IPS DF 4.7 (cell line): ENCODE measurements at regions not wholly inside any gene's neighbourhood (a gene's known extent, or its start where the extent isn't known, plus 50 kb on each side); places are given as distances from the start of the nearest gene placed in this dataset.
"Not testable (repeated sequence)": the region's sequence is repeated elsewhere in the genome, so short reads cannot be mapped to it uniquely, and the experiment has no call there.

Source experiments
- DNase-seq: peaks from one replicate; pipeline ENCODE4 v3.0.0-alpha.2; 2013; ENCODE audit warnings: low spot score; ENCODE audit errors: extremely low read depth

DNA sequence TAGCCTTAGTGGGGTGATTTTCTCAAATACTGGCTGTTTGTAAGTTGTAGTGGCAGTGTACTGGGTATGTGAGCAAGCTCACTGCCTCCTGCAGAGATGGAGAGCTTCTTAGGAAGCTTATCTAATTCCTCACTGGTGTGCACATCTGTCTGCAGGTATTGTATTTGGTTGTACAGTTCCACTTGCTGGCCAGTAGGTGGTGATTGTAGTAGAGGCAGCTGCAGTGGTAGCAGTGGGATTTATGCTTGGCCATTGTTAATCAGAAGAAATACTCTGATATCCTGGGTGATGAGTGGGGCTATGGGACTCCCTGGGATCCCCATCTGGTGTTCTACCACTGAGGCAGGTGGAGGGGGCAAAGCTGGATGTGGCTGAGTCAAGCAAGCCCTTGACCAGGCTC is 276.1 kb upstream of the SPAG17 start:
- no peak for DNase-seq

DNA sequence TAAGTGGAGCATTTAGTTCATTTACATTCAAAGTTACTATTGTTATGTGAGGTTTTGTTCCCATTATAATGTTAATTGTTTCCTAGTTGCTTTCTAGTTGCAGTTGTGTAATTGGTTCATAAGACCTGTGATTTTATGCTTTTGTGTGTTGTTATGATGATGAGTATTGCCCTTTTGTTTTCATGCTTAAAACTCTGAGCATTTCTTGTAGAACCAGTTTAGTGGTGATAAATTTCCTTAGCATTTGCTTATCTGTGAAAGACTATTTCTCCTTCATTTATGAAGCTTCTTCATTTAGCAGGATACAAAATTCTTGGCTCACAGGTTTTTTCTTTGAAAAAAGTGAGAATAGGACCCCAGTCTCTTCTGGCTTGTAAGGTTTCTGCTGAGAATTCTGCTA is 274.8 kb upstream of the SPAG17 start:
- DNase-seq: no peak

DNA sequence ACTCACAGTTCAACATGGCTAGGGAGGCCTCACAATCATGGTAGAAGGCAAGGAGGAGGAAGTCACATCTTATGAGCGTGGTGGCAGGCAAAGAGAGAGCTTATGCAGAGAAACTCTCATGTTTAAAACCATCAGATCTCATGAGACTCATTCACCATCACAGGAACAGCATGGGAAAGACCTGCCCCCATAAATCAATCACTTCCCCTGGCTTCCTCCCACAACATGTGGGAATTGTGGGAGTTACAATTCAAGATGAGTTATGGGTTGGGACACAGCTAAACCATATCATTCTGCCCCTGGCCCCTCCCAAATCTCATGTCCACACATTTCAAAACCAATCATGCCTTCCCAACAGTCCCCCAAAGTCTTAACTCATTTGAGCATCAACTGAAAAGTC is 268.8 kb upstream of the SPAG17 start:
- not testable (repeated sequence) for DNase-seq

DNA sequence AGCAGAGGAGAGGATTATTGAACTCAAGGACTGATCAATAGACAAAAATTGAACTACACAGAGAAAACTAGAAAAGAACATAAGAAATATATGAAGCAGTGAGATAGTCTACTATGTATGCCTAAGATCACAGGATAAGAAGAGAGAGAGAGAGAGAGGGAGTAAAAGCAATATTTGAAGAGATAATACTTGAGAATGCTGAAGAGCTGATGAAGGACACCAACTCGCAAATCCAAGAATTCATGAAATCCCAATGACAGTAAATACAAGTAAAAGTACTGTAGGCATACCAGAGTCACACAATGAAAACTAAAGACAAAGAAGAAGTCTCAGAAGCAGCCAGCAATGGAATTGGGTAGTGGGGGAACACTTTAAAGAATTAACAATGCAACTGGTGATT is 260.1 kb upstream of the SPAG17 start:
- no peak for DNase-seq

DNA sequence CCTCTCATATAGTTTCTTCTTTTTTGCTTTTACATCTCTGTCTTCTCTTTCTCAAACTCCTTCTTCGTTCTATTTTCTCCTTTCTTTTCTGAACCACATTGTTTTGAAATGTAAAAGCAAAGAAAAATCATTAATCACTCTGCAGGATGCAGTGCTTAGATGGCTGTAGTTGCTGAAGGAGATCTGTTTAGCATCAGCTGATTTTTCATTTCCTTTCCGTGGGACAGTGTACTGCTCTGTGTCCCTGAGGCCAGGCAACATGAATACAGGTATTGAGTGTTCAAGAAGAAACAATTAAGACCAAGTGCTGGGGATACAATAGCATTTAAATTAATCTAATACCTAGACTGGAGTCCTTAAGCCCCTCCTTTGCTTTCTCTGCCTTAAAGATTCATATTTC is 257.2 kb upstream of the SPAG17 start:
- no peak for DNase-seq

DNA sequence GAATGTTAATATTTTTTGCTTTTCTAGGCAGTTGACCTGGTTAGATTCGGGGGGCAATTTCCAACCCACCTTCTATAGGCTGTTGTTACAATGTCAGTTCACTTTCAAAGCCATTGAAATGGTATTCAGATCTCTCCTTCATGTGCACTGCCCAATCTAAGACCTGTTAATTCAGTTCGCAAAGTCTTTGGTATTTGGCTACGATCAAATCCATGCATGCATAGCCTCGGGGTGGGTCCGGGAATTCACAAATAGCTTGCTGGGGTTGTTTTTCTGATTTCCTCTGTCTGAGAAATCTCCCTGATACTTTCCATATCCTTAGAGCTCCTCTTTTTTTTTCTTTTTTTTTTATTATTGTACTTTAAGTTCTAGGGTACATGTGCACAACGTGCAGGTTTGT is 252.6 kb upstream of the SPAG17 start:
- DNase-seq: no peak

DNA sequence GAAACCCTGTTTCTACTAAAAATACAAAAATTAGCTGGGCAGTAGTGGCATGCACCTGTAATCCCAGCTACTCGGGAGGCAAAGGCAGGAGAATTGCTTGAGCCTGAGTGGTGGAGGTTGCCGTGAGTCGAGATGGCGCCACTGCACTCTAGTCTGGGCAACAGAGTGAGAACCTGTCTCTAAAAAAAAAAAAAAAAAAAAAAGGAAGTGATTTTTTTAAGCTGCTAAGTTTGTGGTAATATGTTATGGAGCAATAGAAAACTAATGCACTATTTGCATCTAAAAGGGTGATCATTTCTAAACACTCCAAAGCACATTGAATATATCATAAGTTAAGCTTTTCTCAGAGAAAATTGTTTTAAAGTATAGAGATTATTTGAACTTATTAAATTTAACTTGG is 244.8 kb upstream of the SPAG17 start:
- no peak for DNase-seq

DNA sequence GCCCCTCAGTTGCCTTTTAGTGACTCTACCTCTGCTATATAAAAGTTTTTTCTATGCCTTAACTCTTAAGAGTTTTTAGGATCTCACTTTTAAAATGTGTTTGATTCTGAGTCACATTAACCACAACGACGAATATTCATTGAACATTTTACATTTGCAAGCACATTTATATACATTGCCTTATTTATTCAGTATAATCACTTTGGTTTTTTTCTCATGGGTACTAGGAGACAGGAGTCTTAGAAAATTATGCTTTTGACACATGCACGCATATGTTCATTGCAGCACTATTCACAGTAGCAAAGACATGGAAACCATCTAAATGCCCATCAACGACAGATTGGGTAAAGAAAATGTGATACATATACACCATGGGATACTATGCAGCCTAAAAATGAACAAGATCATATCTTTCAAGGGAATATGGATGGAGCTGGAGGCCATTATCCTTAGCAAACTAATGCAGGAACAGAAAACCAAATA is 236.9 kb upstream of the SPAG17 start:
- no peak for DNase-seq

DNA sequence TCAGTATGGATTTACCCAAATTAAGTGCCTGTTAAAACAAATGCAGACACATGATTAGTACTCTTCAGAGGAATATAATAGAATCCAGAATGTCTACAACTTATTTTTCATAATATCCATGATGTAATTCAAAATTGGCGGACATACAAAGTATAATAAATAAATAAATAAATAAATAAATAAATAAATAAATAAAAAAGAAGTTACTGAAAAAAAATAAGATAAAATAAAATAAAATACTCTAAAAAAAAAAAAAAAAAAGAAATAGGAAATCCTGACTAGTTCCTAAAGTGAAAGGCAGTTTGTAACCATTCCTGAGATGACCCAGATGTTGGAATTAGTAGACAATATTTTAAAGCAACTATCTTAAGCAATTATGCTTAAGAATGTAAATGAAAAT is 219.0 kb upstream of the SPAG17 start:
- DNase-seq: no peak

DNA sequence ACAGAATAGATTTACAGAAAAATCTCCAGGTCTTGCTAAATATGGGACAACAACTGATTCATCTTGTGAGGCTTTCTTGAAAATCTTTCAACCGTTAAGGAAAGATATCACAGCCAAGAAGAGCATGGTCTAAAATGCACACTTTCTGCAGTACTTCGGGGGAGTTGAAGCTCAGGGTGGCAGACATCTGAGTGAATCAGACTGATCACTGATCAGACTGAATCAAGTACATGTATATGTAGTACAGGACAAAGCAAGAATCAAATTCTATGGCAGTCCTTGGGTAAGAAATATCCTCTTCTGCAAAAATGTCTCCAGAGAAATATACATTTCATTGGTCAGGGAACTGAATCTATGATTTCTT is 212.4 kb upstream of the SPAG17 start:
- DNase-seq: no peak

DNA sequence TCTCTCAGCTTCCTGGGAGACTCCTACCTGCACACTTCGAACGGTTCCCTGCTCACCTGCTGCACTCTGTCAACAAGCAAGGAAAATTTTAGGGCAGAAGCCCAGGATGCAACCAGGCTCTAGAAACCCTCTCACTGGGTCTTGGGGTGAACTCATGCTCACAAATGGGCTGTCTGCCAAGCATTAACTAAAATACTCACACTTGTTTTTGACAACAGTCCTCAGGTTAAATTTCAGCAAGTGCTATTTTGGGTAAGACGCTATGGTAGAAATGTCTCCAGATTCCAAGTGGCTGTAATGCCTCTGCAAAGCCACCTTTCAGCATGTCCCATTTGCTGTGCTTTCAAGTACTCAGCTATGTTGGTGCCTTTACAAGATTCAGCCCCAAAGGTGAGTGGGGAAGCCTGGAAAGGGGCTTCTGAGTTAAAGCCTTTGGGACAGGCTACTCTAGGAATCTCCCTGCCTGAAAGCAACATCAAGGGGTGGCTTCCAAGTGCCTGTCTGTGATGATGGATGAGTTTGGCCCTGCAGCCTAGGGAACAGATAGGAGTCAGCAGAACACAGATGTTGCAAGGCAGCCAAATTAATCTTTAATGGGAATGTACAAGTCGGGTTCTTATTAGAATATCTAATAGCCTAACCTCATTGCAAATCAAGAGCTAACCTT is 211.9 kb upstream of the SPAG17 start:
- no peak for DNase-seq

DNA sequence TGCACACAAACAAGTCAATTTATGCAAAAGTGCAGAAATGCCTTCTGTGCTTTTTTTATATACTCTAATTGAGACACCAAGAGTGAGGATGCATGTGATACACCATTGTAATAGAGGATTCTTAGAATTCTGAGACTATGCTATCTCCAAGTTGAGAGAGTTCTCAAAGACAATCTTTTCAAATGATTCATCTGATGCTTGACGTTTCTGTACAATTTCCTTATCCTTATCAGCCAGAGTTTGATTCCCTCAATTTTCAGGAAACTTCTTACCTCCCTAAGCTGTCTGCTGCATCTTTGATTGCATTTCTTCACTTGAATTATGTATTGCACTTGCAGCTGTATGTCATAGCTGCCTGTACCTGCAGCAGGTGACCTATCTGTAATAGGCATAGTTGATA is 211.3 kb upstream of the SPAG17 start:
- no peak for DNase-seq

DNA sequence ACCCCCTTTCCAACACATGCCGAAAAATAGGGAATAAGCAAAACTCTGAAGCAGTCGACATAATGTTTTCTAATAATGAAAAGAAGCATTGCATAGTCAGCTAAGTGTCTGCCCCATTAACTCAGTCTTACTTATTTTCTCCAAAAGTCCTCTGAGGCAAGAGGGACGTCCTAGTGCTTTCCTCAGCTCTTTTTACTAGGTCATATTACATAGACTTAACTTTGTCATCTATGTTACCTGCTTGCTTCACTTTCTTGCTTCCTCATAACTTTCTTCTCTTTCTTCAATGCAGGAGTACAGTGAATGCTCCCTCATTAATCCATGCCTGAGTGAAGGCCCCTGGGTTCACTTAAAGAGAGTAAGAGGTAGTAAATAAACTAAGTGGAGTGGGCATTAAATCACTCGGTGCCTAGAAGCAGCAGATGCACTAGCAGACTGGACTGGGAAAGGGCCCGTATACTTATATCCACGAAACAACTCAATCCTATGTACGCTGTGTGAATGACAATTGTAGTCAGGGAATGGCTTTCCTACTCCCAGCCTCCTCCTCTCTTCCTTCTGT is 210.5 kb upstream of the SPAG17 start:
- no peak for DNase-seq

DNA sequence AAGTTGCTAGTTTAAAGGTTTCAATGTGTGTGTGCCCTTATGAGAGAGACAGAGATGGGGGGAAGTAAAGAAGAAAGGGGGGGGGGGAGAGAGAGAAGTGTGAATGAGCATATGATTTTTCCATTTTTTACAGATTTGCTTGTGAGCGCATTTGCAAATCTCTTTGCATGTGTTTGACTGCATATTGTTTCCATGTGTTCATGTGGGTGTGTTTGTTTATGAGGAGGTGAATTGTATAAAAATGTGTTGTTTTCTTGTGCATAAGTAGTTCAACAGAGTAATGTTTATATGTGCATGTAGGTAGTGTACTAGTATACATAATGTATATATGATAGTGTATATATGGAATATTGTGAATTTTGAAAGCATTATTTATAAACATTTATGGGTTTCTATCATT is 205.9 kb upstream of the SPAG17 start:
- no peak for DNase-seq

DNA sequence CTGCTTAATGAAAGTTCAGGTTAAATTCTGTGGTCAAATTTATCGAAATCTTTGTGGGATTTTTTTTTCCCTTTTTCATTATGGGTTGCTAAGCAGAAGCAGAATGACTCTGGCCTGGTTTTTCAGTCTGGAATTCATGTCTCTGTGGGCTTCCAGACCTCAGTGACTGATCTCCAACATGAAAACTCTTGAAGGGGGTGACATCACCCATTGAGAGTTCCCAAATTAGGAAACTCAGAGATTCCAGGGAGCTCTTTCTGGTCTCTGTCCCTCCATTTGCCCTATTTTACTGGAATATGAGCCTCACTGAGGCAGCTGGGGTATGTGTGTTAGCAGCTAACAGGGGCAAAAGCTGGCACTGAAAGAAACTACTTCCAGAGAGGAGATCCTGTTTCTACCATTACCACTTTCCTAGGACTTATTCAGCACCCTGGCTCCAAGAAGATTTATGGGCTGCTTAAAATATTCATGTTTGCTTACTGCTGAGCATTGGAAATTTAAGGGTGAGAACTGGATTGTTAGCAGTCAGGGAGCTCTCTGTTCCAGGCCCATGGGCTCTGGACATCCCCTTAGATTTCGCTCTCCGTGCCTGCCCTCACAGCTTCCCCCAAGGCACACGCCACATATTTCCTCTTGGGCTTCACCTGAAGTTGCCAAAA is 203.4 kb upstream of the SPAG17 start:
- no peak for DNase-seq

DNA sequence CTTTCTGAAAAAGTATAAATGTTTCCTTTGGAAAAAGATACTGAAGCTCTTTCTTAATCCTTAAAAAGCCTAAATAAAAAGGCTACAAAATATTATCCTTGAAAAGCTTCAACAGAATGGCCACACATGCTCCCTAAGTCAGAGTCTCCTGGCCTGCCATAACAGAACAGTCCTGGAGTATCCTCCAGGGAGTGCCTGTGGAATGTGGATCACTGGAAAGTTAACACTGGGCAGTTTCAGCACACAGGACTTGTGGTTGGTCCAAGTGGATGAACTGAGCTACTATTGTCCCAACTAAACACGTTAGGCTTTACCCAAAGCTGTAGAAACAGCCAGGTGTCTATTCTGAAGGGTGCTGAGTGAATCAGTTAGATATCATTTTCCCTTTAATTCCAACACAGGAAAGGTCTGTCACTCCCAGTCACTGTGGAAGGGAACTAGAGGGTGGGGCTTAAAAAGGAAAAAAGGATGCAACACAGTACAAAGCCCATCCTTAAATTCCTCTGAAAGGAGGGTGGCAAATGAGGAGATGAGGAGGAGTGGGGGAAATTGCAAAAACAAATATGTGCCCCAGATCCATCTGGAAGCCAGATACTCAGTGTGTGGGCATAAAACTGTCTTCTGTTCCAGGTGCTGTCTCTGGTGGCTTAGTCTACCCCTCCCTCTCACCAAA is 196.3 kb upstream of the SPAG17 start:
- no peak for DNase-seq

DNA sequence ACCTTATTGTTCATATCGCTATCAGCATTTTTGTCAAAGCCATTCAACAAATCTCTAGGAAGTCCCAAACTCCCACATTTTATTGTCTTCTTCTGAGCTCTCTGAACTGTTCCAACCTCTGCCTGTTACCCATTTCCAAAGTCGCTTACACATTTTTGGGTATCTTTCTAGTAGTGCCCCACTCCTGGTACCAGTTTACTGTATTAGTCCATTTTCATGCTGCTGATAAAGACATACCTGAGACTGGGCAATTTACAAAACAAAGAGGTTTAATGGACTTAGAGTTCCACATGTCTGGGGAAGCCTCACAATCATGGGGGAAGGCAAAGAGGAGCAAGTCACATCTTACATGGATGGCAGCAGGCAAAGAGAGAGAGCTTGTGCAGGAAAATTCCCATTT is 192.2 kb upstream of the SPAG17 start:
- DNase-seq: not testable (repeated sequence)

DNA sequence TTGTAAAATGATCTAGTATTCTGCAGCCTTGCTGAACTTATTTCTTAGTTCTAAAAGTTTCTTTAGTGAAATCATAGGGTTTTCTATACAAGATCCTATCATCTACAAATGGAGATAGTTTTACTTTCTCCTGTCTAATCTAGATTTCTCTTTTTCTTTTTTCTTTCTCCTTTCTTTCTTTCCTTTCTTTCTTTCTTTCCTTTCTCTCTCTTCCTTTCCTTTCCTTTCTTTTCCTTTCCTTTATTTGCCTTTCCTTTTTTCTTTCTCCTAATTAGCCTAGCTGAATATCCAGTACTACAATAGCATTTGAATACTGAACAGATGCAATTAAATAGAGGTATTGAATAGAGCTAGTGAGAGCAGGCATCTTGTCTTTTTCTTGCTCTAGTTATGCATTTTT is 186.6 kb upstream of the SPAG17 start:
- no peak for DNase-seq

DNA sequence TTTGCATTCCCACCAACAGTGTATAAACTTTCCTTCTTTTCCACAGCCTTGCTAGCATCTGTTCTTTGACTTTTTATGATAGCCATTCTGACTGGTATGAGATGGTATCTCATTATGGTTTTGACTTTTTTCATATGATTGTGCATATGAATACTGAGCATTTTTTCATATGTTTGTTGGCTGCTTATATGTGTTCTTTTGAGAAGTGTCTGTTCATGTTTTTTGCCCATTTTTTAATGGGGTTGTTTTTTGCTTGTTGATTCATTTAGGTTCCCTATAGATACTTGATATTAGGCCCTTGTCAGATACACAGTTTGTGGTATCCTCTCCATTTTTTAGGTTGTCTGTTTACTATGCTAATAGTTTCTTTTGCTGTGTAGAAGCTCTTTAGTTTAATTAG is 185.8 kb upstream of the SPAG17 start:
- no peak for DNase-seq

DNA sequence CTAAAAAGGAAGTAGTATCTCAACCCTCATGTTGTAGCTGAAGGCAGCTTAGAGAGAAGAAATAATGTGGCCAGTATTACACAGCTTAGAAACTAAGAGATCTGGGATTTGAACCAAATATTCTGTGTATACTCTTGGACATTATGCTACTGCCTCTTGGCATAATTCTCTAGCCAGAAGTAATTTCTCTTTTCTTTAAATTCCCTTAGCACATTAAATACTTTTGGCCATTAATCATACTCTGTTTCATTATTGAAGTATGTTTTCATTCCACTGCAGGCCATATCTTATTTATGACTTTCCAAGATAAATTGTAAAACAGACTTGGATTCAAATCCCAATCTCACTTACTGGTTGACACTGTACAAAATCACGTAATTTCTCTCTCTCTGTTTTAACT is 181.3 kb upstream of the SPAG17 start:
- DNase-seq: no peak

DNA sequence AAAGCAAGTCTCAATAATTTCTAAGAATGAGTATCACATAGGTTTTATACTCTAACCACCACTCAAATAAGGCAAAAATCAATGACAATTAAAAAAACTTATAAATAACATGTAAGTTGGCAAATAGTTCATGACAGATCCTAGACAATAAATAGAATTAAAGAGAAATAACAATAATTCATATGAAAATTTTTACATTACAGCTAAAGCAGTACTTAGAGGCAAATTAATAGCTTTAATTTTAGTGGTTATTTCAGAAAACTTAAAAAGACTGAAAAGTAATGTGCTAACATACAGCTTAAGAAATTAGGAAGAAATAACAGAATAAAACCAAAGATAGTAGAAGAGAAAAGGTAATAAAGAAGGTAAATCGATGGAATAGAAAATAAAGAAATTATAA is 179.9 kb upstream of the SPAG17 start:
- DNase-seq: no peak

DNA sequence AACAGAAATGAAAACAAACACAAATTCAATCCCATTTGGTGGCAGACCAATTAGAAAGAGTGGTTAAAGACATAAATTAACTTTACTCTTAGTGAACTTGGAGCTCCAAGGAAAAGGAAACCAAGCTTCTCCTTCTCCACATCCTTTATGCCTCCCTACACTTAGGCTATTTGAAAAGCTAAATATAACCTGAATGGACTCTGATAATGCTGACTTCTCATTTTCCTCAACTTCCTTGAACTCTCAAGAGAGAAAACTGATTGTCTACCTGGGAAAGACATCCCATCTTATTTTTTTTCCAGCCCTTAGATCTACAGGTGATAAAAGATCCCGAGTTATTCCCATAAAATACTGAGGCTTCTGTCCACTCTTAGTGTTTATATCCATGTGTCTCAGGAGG is 178.4 kb upstream of the SPAG17 start:
- DNase-seq: no peak

DNA sequence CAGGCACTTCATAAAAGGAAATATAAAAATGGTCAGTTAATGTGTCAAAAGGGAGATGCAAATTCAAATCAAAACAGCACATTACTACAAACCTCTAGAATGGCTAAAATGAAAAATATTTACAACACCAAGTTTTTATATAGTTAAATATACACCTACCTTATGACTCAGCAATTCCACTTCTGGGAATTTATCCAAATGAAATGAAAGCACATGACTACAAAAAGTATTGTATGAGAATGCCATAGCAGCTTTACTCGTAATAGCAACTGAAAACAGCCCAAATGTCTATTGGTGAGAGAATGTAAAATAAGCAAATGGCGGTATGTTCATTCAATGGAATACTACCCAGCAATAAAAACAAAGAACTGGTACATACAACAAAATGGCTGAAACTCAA is 175.8 kb upstream of the SPAG17 start:
- no peak for DNase-seq
